Adrenal gland (tissue), 9 donors: ENCODE measurements at regions not wholly inside any gene's neighbourhood (a gene's known extent, or its start where the extent isn't known, plus 50 kb on each side); places are given as distances from the start of the nearest gene placed in this dataset.

Experiments used
- DNase-seq, 7 donors: peaks; one replicate each; pipeline ENCODE4 v3.0.0-alpha.2; 2019 to 2020
- H3K27ac ChIP-seq, 5 donors: fragments of 200-600 bp; sonication (generic) in 4 of 5; 1 replicate in 3 of 5; 2 replicates in 2 of 5; pipeline versions ENCODE4 v1.5.1 to v1.8.0; 2016 to 2020; ENCODE audit warnings: mild to moderate bottlenecking in 1 of 5
- H3K27me3 ChIP-seq: fragments of 200-600 bp; 2 replicates; pipeline ENCODE4 v1.8.0; 2021
- H3K36me3 ChIP-seq, 2 donors: fragments of 200-600 bp; replicated peaks in 1 of 2; 1 replicate in 1 of 2; 2 replicates in 1 of 2; pipeline versions ENCODE4 v1.5.1 to v1.8.0; 2018 to 2022
- H3K4me1 ChIP-seq, 2 donors: fragments of 200-600 bp; replicated peaks in 1 of 2; 1 replicate in 1 of 2; 2 replicates in 1 of 2; pipeline versions ENCODE4 v1.5.1 to v1.8.0; 2018 to 2021
- H3K4me3 ChIP-seq, 4 donors: fragments of 200-600 bp; sonication (generic) in 3 of 4; one replicate each; pipeline ENCODE4 v1.5.1; 2016 to 2018
- H3K9me3 ChIP-seq, 3 donors: fragments of 200-600 bp; sonication (generic) in 1 of 3; replicated peaks in 1 of 3; 1 replicate in 2 of 3; 2 replicates in 1 of 3; pipeline versions ENCODE4 v1.5.1 to v1.8.0; 2016 to 2021
- CTCF ChIP-seq, 6 experiments: fragments of 450-650 bp in 4 of 6; fragments of 200-600 bp in 2 of 6; sonication (generic) in 1 of 6; IDR thresholded peaks; 1 replicate in 5 of 6; 2 replicates in 1 of 6; pipeline versions ENCODE4 v1.5.1 to v1.8.0; 2016 to 2021; ENCODE audit warnings: antibody characterized with exemption in 6 of 6, mild to moderate bottlenecking in 2 of 6, moderate library complexity in 1 of 6
- POLR2A ChIP-seq, 2 donors: fragments of 450-650 bp; IDR thresholded peaks; one replicate each; pipeline ENCODE4 v1.6.1; 2017; ENCODE audit warnings: antibody characterized with exemption in 2 of 2, mild to moderate bottlenecking in 2 of 2, moderate library complexity in 1 of 2
- WGBS, 4 donors: extraction: QIAGEN DNeasy Blood & Tissue Kit in 2 of 4; methylation state at CpG; one replicate each; pipeline versions ENCODE4 v1.1.5 to v1.1.7; 2013 to 2017; 5-methylcytosine and 5-hydroxymethylcytosine counted together
- intact Hi-C, 2 donors: fragments of 100-400 bp; cut with DNase I; formaldehyde crosslinking; loops; one replicate each; pipeline versions ENCODE4 v1.14.1 to v1.15.0; 2022 to 2023
- donor health status: healthy with polysubstance abuse.
- donor health status: Bipolar disorder and iron deficiency.
- donor health status: DM: yes; HTN: yes; CAD: no.
- donor health status: DM: no; HTN: no; CAD: no.
- donor health status: DM: no; HTN: no; CAD: no.

- no peak for TF ChIP-seq CTCF (IDR thresholded peaks at IDR 0.05)
- TF ChIP-seq POLR2A (IDR thresholded peaks at IDR 0.05), result no peak
- H3K27me3 ChIP-seq, result no peaks in the 10 kb centered on the region
- no peaks in the 10 kb centered on the region for H3K36me3 ChIP-seq
- no peak overlapping the region for H3K27ac ChIP-seq
- 79 to 100% (median 85%) methylated on average over 1 of the region's 1 CpG for WGBS, 4 donors
- H3K4me3 ChIP-seq, result no peak overlapping the region
- intact Hi-C loops, result no loop called here
- H3K9me3 ChIP-seq, result no peaks in the 10 kb centered on the region
- no peaks in the 10 kb centered on the region for H3K4me1 ChIP-seq
- no peak for DNase-seq
Measured at GRCh38 chrX:148214786-148215185, 233.6 kb downstream of the FMR1NB start.

- no peak for DNase-seq
- no peaks in the 10 kb centered on the region for H3K4me1 ChIP-seq
- no peak overlapping the region for H3K27ac ChIP-seq
- no peak overlapping the region for H3K4me3 ChIP-seq
- 78 to 93% (median 85%) methylated on average over 3 of the region's 3 CpGs for WGBS, 4 donors
- intact Hi-C loops, result no loop called here
- no peaks in the 10 kb centered on the region for H3K27me3 ChIP-seq
- H3K9me3 ChIP-seq, result no peaks in the 10 kb centered on the region
- H3K36me3 ChIP-seq, result no peaks in the 10 kb centered on the region
- TF ChIP-seq POLR2A (IDR thresholded peaks at IDR 0.05), result no peak
- TF ChIP-seq CTCF (IDR thresholded peaks at IDR 0.05), result no peak
Measured at GRCh38 chrX:148215726-148216125, 234.6 kb downstream of the FMR1NB start.

- Histone ChIP-seq H3K36me3 (no peaks in the 10 kb centered on the region), H3K27ac (no peak overlapping the region), H3K9me3 (no peaks in the 10 kb centered on the region), H3K4me1 (no peaks in the 10 kb centered on the region), H3K27me3 (no peaks in the 10 kb centered on the region), H3K4me3 (no peak overlapping the region)
- 69 to 94% (median 81%) methylated on average over 2 of the region's 2 CpGs for WGBS, 4 donors
- DNase-seq, result no peak
- TF ChIP-seq CTCF (IDR thresholded peaks at IDR 0.05) (no peak), POLR2A (IDR thresholded peaks at IDR 0.05) (no peak)
- intact Hi-C loops, result no loop called here
Measured at GRCh38 chrX:148223361-148223760, 242.2 kb downstream of the FMR1NB start.

DNA sequence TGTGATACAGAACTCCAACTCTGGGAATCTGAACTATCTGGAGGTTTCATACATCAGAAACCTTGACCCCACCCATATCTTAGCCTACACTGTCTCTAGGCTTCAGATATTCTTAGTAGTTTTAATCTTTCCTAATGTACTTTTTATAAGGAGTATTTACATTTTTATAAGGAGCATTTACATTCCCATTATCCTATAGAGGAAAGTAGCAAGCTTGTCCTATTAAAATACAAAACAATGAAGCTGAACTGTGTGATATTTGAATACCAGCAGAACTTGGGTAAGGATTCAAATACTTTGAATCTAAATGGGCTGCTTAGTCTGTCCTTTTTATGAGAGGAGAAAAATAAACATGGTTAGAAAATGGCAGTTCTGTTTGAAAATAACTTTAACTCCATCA, 247.4 kb downstream of the FMR1NB start:
- TF ChIP-seq POLR2A (IDR thresholded peaks at IDR 0.05) (no peak), CTCF (IDR thresholded peaks at IDR 0.05) (no peak)
- Histone ChIP-seq H3K4me1 (peaks cover 0 to 5% of the 10 kb centered on the region in 2 donors), H3K27ac (no peak overlapping the region), H3K27me3 (no peaks in the 10 kb centered on the region), H3K9me3 (no peaks in the 10 kb centered on the region), H3K36me3 (no peaks in the 10 kb centered on the region), H3K4me3 (no peak overlapping the region)
- intact Hi-C loops, result no loop called here
- DNase-seq, result no peak
